Epithelial cell of prostate (primary cell): ENCODE measurements at regions not wholly inside any gene's neighbourhood (a gene's known extent, or its start where the extent isn't known, plus 50 kb on each side); places are given as distances from the start of the nearest gene placed in this dataset.
A peak's percentile ranks its signal among the peaks of the same experiment; 100 is the strongest.
"Not testable (repeated sequence)": the region's sequence is repeated elsewhere in the genome, so short reads cannot be mapped to it uniquely, and the experiment has no call there.

Source experiments
- DNase-seq: peaks from one replicate; pipeline ENCODE4 v3.0.0-alpha.2; 2011; ENCODE audit warnings: low read depth, low spot score
- H3K27ac ChIP-seq: fragments of 450-650 bp; 2 replicates; pipeline ENCODE4 v1.5.1; 2017; ENCODE audit warnings: mild to moderate bottlenecking

- H3K27ac ChIP-seq = no peak overlapping the region
- DNase-seq = no peak
Measured at GRCh38 chr2:142300517-142300916, 169.7 kb upstream of the LRP1B start.

- H3K27ac ChIP-seq = no peak overlapping the region
Measured at GRCh38 chr2:142299021-142299420, 168.2 kb upstream of the LRP1B start.

GRCh38 chr2:142294225-142294624 lies 163.4 kb upstream of the LRP1B start:
- no peak overlapping the region for H3K27ac ChIP-seq
- DNase-seq = no peak

More at GRCh38 chr2:142299021-142299420, 168.2 kb upstream of the LRP1B start:
- no peak for DNase-seq

GRCh38 chr2:142291969-142292368 lies 161.2 kb upstream of the LRP1B start:
- DNase-seq = peak; percentile 20
- peak overlapping the region; percentile 37 for H3K27ac ChIP-seq

- DNase-seq = peak; percentile 24
- H3K27ac ChIP-seq = peak overlapping the region; percentile 37
Measured at GRCh38 chr2:142290931-142291330, 160.1 kb upstream of the LRP1B start.

GRCh38 chr2:142286618-142287017 lies 155.8 kb upstream of the LRP1B start:
- no peak overlapping the region for H3K27ac ChIP-seq
- DNase-seq = no peak

- no peak for DNase-seq
- no peak overlapping the region for H3K27ac ChIP-seq
Measured at GRCh38 chr2:142285480-142285879, 154.7 kb upstream of the LRP1B start.

GRCh38 chr2:142284336-142284735 lies 153.5 kb upstream of the LRP1B start:
- DNase-seq, H3K27ac ChIP-seq: not testable (repeated sequence)

- no peak overlapping the region for H3K27ac ChIP-seq
- no peak for DNase-seq
Measured at GRCh38 chr2:142280831-142281230, 150.0 kb upstream of the LRP1B start.

GRCh38 chr2:142270990-142271389 lies 140.2 kb upstream of the LRP1B start:
- DNase-seq = no peak
- no peak overlapping the region for H3K27ac ChIP-seq

- no peak overlapping the region for H3K27ac ChIP-seq
- DNase-seq = no peak
Measured at GRCh38 chr2:142270291-142270690, 139.5 kb upstream of the LRP1B start.

GRCh38 chr2:142259356-142259755 lies 128.5 kb upstream of the LRP1B start:
- no peak overlapping the region for H3K27ac ChIP-seq
- DNase-seq = no peak

- no peak for DNase-seq
- H3K27ac ChIP-seq = no peak overlapping the region
Measured at GRCh38 chr2:142254031-142254430, 123.2 kb upstream of the LRP1B start.

- H3K27ac ChIP-seq = no peak overlapping the region
- no peak for DNase-seq
Measured at GRCh38 chr2:142241016-142241415, 110.2 kb upstream of the LRP1B start.

- no peak overlapping the region for H3K27ac ChIP-seq
- DNase-seq = no peak
Measured at GRCh38 chr2:142236181-142236580, 105.4 kb upstream of the LRP1B start.

GRCh38 chr2:142234741-142235140 lies 103.9 kb upstream of the LRP1B start:
- H3K27ac ChIP-seq = no peak overlapping the region
- no peak for DNase-seq

GRCh38 chr2:142223309-142223708 lies 92.5 kb upstream of the LRP1B start:
- no peak for DNase-seq
- no peak overlapping the region for H3K27ac ChIP-seq

- no peak for DNase-seq
- no peak overlapping the region for H3K27ac ChIP-seq
Measured at GRCh38 chr2:142222715-142223114, 91.9 kb upstream of the LRP1B start.

- peak; percentile 43 for DNase-seq
- peak overlapping the region; percentile 31 for H3K27ac ChIP-seq
Measured at GRCh38 chr2:142220901-142221300, 90.1 kb upstream of the LRP1B start.

- peak overlapping the region; percentile 31 for H3K27ac ChIP-seq
- no peak for DNase-seq
Measured at GRCh38 chr2:142220239-142220638, 89.4 kb upstream of the LRP1B start.

- peak; percentile 69 for DNase-seq
- peak overlapping the region; percentile 90 for H3K27ac ChIP-seq
Measured at GRCh38 chr2:142218471-142218870, 87.7 kb upstream of the LRP1B start.

GRCh38 chr2:142217804-142218203 lies 87.0 kb upstream of the LRP1B start:
- no peak for DNase-seq
- peak overlapping the region; percentile 90 for H3K27ac ChIP-seq

- H3K27ac ChIP-seq = no peak overlapping the region
Measured at GRCh38 chr2:142200062-142200461, 69.2 kb upstream of the LRP1B start.

More at GRCh38 chr2:142200062-142200461, 69.2 kb upstream of the LRP1B start:
- no peak for DNase-seq
